Adrenal gland (tissue), 5 donors: ENCODE measurements at regions not wholly inside any gene's neighbourhood (a gene's known extent, or its start where the extent isn't known, plus 50 kb on each side); places are given as distances from the start of the nearest gene placed in this dataset.

Experiments
- POLR2A ChIP-seq, 2 donors: fragments of 450-650 bp; IDR thresholded peaks; one replicate each; pipeline ENCODE4 v1.6.1; 2017; ENCODE audit warnings: antibody characterized with exemption in 2 of 2, mild to moderate bottlenecking in 2 of 2, moderate library complexity in 1 of 2
- TF ChIP-seq, protein P1 (sequence below), 6 experiments: fragments of 450-650 bp in 4 of 6; fragments of 200-600 bp in 2 of 6; sonication (generic) in 1 of 6; IDR thresholded peaks; 1 replicate in 5 of 6; 2 replicates in 1 of 6; pipeline versions ENCODE4 v1.5.1 to v1.8.0; 2016 to 2021; ENCODE audit warnings: antibody characterized with exemption in 6 of 6, mild to moderate bottlenecking in 2 of 6, moderate library complexity in 1 of 6
- donor health status: DM: no; HTN: no; CAD: no.

DNA sequence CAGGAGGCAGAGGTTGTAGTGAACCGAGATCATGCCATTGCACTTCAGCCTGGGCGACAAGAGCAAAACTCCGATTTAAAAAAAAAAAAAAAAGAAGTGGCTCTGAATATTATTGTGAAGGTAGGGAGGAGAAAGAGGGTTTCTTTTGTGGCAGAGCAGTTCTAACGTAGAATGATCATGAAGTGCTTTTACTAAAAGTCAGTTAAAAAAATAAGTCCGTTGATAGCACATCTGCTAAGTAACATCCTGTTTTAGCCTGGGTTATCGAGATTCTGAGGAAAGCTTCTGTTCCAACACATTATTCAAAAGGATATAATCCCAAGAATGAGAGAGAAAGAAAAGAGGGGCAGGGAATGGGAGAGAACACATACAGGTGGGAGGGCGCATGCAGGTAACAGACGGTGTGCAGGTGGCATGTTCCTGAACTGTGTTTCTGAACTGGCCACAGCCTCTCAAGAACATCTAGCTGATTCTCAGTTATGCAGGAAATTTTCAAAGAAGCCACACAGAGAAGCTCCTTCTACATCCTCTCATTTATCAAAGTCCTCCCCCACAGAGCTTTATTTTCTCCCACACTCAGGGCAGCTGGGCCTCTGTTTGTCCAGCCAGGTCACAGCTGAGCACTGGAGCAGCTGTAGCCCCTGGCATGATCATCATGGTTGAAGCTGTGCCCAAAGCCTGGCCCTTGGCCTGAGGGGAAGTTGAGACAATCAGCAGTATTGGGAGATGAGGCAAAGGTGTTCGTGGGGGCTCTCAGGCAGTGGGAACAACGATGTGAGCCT lies 342.3 kb downstream of the ZNF674 start:
- TF ChIP-seq, protein P1, sequence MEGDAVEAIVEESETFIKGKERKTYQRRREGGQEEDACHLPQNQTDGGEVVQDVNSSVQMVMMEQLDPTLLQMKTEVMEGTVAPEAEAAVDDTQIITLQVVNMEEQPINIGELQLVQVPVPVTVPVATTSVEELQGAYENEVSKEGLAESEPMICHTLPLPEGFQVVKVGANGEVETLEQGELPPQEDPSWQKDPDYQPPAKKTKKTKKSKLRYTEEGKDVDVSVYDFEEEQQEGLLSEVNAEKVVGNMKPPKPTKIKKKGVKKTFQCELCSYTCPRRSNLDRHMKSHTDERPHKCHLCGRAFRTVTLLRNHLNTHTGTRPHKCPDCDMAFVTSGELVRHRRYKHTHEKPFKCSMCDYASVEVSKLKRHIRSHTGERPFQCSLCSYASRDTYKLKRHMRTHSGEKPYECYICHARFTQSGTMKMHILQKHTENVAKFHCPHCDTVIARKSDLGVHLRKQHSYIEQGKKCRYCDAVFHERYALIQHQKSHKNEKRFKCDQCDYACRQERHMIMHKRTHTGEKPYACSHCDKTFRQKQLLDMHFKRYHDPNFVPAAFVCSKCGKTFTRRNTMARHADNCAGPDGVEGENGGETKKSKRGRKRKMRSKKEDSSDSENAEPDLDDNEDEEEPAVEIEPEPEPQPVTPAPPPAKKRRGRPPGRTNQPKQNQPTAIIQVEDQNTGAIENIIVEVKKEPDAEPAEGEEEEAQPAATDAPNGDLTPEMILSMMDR (IDR thresholded peaks at IDR 0.05) = no peak
- no peak for TF ChIP-seq POLR2A (IDR thresholded peaks at IDR 0.05)
